HepG2 (cell line): ENCODE measurements at regions not wholly inside any gene's neighbourhood (a gene's known extent, or its start where the extent isn't known, plus 50 kb on each side); places are given as distances from the start of the nearest gene placed in this dataset.

Source experiments
- ATF1 ChIP-seq: IDR thresholded peaks from 2 replicates; pipeline ENCODE4 v1.6.1; 2016; ENCODE audit warnings: mild to moderate bottlenecking, control low read depth
- ATF7-NPFF ChIP-seq: sonication (generic); formaldehyde crosslinking; IDR thresholded peaks from 2 replicates; pipeline ENCODE4 v1.8.1; 2023; ENCODE audit warnings: mild to moderate bottlenecking, low read depth, missing genetic modification reagents, moderate library complexity
- CEBPG ChIP-seq: IDR thresholded peaks from 2 replicates; pipeline ENCODE4 v1.6.1; 2016
- GPN1 ChIP-seq: sonication (generic); formaldehyde crosslinking; IDR thresholded peaks from 2 replicates; pipeline ENCODE4 v1.5.1; 2020; ENCODE audit warnings: missing genetic modification reagents, borderline replicate concordance
- HMGA1 ChIP-seq: sonication (generic); formaldehyde crosslinking; conservative IDR thresholded peaks from 2 replicates; pipeline ENCODE4 v1.4.0; 2020; ENCODE audit warnings: missing genetic modification reagents
- MAFF ChIP-seq: IDR thresholded peaks from 2 replicates; pipeline ENCODE4 v1.6.1; 2011; ENCODE audit warnings: low read depth, low read length, improper control_type of control experiment
- NONO ChIP-seq, 2 experiments: fragments of 450-650 bp in 1 of 2; sonication (generic) in 1 of 2; formaldehyde crosslinking in 1 of 2; IDR thresholded peaks in 1 of 2; conservative IDR thresholded peaks in 1 of 2; 2 replicates each; pipeline versions ENCODE4 v1.6.1 to v1.8.0; 2017 to 2022; ENCODE audit warnings: mild to moderate bottlenecking in 1 of 2, missing genetic modification reagents in 1 of 2, moderate library complexity in 1 of 2
- RORA ChIP-seq: sonication (generic); formaldehyde crosslinking; IDR thresholded peaks from 2 replicates; pipeline ENCODE4 v1.5.0; 2020; ENCODE audit warnings: mild to moderate bottlenecking, missing genetic modification reagents, moderate library complexity
- SATB2 ChIP-seq: sonication (generic); formaldehyde crosslinking; IDR thresholded peaks from 2 replicates; pipeline ENCODE4 v1.5.0; 2020; ENCODE audit warnings: missing genetic modification reagents
- U2AF1 ChIP-seq: fragments of 200-400 bp; formaldehyde crosslinking; optimal IDR thresholded peaks from 2 replicates; pipeline ENCODE3; 2017; ENCODE audit warnings: mild to moderate bottlenecking, low read depth, low read length
- ZNF274 ChIP-seq: sonication (generic); formaldehyde crosslinking; IDR thresholded peaks from 2 replicates; pipeline ENCODE4 v1.5.1; 2020; ENCODE audit warnings: mild to moderate bottlenecking, missing genetic modification reagents
- ZNF292 ChIP-seq: sonication (generic); formaldehyde crosslinking; IDR thresholded peaks from 2 replicates; pipeline ENCODE4 v1.8.1; 2022; ENCODE audit warnings: mild to moderate bottlenecking, low read depth, missing genetic modification reagents, borderline replicate concordance
- ZNF468 ChIP-seq: sonication (generic); formaldehyde crosslinking; IDR thresholded peaks from 2 replicates; pipeline ENCODE4 v1.8.0; 2022; ENCODE audit warnings: mild to moderate bottlenecking, moderate library complexity, missing genetic modification reagents
- ZNF510 ChIP-seq: sonication (generic); formaldehyde crosslinking; IDR thresholded peaks from 2 replicates; pipeline ENCODE4 v1.4.0; 2020; ENCODE audit warnings: low read depth, mild to moderate bottlenecking, missing genetic modification reagents
- ZNF678 ChIP-seq: sonication (generic); formaldehyde crosslinking; IDR thresholded peaks from 2 replicates; pipeline ENCODE4 v1.4.0; 2020; ENCODE audit warnings: mild to moderate bottlenecking, missing genetic modification reagents
- ZNF879 ChIP-seq: sonication (generic); formaldehyde crosslinking; IDR thresholded peaks from 2 replicates; pipeline ENCODE4 v1.8.1; 2023; ENCODE audit warnings: missing genetic modification reagents
- TF ChIP-seq, protein P1 (sequence below): sonication (generic); formaldehyde crosslinking; IDR thresholded peaks from 2 replicates; pipeline ENCODE4 v1.4.0; 2020; ENCODE audit warnings: mild to moderate bottlenecking, low read depth, missing genetic modification reagents
- TF ChIP-seq, protein P2 (sequence below): sonication (generic); formaldehyde crosslinking; IDR thresholded peaks from 2 replicates; pipeline ENCODE4 v1.5.1; 2020; ENCODE audit warnings: mild to moderate bottlenecking, missing genetic modification reagents, borderline replicate concordance
- TF ChIP-seq, protein P3 (sequence below), 2 experiments: sonication (generic) in 1 of 2; formaldehyde crosslinking in 1 of 2; IDR thresholded peaks; 2 replicates each; pipeline versions ENCODE4 v1.4.0 to v1.6.1; 2016 to 2020; ENCODE audit warnings: borderline replicate concordance in 1 of 2, low read depth in 1 of 2, mild to moderate bottlenecking in 1 of 2, missing genetic modification reagents in 1 of 2
- TF ChIP-seq, protein P4 (sequence below): sonication (generic); formaldehyde crosslinking; IDR thresholded peaks from 2 replicates; pipeline ENCODE4 v1.9.0; 2021; ENCODE audit warnings: missing genetic modification reagents, mild to moderate bottlenecking, borderline replicate concordance

DNA sequence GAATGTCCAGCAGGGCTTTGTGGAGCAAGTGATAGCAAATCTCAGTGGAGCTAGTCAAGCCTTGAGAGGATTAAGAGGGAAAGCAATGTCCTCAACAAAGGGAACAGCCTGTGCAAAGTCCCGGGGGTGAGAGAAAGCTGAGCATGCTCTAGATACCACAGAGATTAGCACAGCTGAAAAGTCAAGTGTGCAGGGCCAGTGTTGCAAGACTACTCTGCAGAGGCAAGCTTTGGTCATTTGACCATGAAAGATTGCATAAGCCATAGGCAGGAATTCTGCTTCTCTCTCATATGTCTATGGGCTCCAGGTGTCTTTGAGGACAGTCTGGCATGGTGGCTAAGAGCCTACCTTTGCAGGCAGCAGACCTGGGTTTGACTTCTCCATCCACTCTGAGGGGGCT is 181.0 kb upstream of the JUN start (continued):
- TF ChIP-seq MAFF: no peak
- TF ChIP-seq, protein P1, sequence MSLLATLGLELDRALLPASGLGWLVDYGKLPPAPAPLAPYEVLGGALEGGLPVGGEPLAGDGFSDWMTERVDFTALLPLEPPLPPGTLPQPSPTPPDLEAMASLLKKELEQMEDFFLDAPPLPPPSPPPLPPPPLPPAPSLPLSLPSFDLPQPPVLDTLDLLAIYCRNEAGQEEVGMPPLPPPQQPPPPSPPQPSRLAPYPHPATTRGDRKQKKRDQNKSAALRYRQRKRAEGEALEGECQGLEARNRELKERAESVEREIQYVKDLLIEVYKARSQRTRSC (CRISPR knock-in tag): no peak
- no peak for TF ChIP-seq ZNF879 (CRISPR knock-in tag)
- TF ChIP-seq ZNF274 (CRISPR knock-in tag): no peak
- no peak for TF ChIP-seq NONO (IDR thresholded peaks at IDR 0.05)
- no peak for TF ChIP-seq NONO (CRISPR knock-in tag; conservative IDR thresholded peaks at IDR 0.05)
- TF ChIP-seq U2AF1: no peak
- TF ChIP-seq, protein P2, sequence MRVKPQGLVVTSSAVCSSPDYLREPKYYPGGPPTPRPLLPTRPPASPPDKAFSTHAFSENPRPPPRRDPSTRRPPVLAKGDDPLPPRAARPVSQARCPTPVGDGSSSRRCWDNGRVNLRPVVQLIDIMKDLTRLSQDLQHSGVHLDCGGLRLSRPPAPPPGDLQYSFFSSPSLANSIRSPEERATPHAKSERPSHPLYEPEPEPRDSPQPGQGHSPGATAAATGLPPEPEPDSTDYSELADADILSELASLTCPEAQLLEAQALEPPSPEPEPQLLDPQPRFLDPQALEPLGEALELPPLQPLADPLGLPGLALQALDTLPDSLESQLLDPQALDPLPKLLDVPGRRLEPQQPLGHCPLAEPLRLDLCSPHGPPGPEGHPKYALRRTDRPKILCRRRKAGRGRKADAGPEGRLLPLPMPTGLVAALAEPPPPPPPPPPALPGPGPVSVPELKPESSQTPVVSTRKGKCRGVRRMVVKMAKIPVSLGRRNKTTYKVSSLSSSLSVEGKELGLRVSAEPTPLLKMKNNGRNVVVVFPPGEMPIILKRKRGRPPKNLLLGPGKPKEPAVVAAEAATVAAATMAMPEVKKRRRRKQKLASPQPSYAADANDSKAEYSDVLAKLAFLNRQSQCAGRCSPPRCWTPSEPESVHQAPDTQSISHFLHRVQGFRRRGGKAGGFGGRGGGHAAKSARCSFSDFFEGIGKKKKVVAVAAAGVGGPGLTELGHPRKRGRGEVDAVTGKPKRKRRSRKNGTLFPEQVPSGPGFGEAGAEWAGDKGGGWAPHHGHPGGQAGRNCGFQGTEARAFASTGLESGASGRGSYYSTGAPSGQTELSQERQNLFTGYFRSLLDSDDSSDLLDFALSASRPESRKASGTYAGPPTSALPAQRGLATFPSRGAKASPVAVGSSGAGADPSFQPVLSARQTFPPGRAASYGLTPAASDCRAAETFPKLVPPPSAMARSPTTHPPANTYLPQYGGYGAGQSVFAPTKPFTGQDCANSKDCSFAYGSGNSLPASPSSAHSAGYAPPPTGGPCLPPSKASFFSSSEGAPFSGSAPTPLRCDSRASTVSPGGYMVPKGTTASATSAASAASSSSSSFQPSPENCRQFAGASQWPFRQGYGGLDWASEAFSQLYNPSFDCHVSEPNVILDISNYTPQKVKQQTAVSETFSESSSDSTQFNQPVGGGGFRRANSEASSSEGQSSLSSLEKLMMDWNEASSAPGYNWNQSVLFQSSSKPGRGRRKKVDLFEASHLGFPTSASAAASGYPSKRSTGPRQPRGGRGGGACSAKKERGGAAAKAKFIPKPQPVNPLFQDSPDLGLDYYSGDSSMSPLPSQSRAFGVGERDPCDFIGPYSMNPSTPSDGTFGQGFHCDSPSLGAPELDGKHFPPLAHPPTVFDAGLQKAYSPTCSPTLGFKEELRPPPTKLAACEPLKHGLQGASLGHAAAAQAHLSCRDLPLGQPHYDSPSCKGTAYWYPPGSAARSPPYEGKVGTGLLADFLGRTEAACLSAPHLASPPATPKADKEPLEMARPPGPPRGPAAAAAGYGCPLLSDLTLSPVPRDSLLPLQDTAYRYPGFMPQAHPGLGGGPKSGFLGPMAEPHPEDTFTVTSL (CRISPR knock-in tag): no peak
- TF ChIP-seq ZNF678: no peak
- no peak for TF ChIP-seq RORA (CRISPR knock-in tag)
- no peak for TF ChIP-seq ATF7-NPFF (CRISPR knock-in tag)
- no peak for TF ChIP-seq ZNF468
- no peak for TF ChIP-seq ATF1 (CRISPR knock-in tag)
- TF ChIP-seq, protein P3, sequence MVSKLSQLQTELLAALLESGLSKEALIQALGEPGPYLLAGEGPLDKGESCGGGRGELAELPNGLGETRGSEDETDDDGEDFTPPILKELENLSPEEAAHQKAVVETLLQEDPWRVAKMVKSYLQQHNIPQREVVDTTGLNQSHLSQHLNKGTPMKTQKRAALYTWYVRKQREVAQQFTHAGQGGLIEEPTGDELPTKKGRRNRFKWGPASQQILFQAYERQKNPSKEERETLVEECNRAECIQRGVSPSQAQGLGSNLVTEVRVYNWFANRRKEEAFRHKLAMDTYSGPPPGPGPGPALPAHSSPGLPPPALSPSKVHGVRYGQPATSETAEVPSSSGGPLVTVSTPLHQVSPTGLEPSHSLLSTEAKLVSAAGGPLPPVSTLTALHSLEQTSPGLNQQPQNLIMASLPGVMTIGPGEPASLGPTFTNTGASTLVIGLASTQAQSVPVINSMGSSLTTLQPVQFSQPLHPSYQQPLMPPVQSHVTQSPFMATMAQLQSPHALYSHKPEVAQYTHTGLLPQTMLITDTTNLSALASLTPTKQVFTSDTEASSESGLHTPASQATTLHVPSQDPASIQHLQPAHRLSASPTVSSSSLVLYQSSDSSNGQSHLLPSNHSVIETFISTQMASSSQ (IDR thresholded peaks at IDR 0.05; ENCODE audit: low read depth): no peak
- TF ChIP-seq, protein P3 (CRISPR knock-in tag; IDR thresholded peaks at IDR 0.05; ENCODE audit: borderline replicate concordance): no peak
- no peak for TF ChIP-seq HMGA1 (CRISPR knock-in tag)
- no peak for TF ChIP-seq SATB2 (CRISPR knock-in tag)
- TF ChIP-seq ZNF510: no peak
- no peak for TF ChIP-seq GPN1
- TF ChIP-seq CEBPG: peak; percentile 84
- no peak for TF ChIP-seq ZNF292 (CRISPR knock-in tag)
- TF ChIP-seq, protein P4, sequence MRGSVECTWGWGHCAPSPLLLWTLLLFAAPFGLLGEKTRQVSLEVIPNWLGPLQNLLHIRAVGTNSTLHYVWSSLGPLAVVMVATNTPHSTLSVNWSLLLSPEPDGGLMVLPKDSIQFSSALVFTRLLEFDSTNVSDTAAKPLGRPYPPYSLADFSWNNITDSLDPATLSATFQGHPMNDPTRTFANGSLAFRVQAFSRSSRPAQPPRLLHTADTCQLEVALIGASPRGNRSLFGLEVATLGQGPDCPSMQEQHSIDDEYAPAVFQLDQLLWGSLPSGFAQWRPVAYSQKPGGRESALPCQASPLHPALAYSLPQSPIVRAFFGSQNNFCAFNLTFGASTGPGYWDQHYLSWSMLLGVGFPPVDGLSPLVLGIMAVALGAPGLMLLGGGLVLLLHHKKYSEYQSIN (CRISPR knock-in tag): no peak
